K562 (cell line): ENCODE measurements at regions not wholly inside any gene's neighbourhood (a gene's known extent, or its start where the extent isn't known, plus 50 kb on each side); places are given as distances from the start of the nearest gene placed in this dataset.

Experiments used
- ATAC-seq: fragments of 200-7000 bp; cut with Tn5 transposase; 3 replicates; pipeline ENCODE4 v1.9.1; 2020; ENCODE audit warnings: moderate library complexity
- BruUV-seq: library from RNA; stranded (reverse); fragments of 400-500 nt; replicated peaks from 2 replicates; lab custom pipeline; 2021; lab: Mats Ljungman, UMichigan
- CTCF ChIA-PET: fragments of 300-600 bp; formaldehyde crosslinking; extraction: SDS; loops from one replicate; lab custom pipeline; 2021; ENCODE audit warnings: low intra/inter-chr PET ratio; lab: Yijun Ruan, JAX
- POLR2A ChIA-PET: fragments of 300-600, 350-650 bp; sonication (Branson Sonifier 250); formaldehyde crosslinking; extraction: SDS; loops from one replicate; lab custom pipeline; 2021; ENCODE audit warnings: antibody characterized with exemption, inconsistent platforms; lab: Yijun Ruan, JAX
- DNase-seq, 4 experiments: peaks; one replicate each; pipeline versions ENCODE4 v3.0.0 to v3.0.0-alpha.2; 2011 to 2018; ENCODE audit warnings: low spot score in 3 of 4, mixed read lengths in 3 of 4; ENCODE audit errors: extremely low read depth in 1 of 4
- FAIRE-seq: peaks from 2 replicates; lab custom pipeline; 2011; peaks lifted over from hg19 to GRCh38; lab: Jason Lieb, UNC
- H2AFZ ChIP-seq: 2 replicates; pipeline ENCODE4 v1.6.0; 2011; ENCODE audit warnings: low read depth, low read length, control low read depth, inconsistent platforms
- H3K27ac ChIP-seq: fragments of 200-600 bp; 3 replicates; pipeline ENCODE4 v1.8.0; 2011; ENCODE audit warnings: low read depth, mild to moderate bottlenecking, control low read depth, inconsistent platforms, low read length, moderate library complexity, mixed read lengths; ENCODE audit errors: extremely low read depth
- H3K27me3 ChIP-seq, 2 experiments: fragments of 300-600 bp in 1 of 2; 2 replicates in 1 of 2; 3 replicates in 1 of 2; pipeline versions ENCODE4 v1.6.0 to v1.8.0; 2011; ENCODE audit warnings: inconsistent platforms in 2 of 2, low read length in 2 of 2, mild to moderate bottlenecking in 1 of 2, mixed read lengths in 1 of 2, moderate library complexity in 1 of 2; ENCODE audit not compliant: control insufficient read depth in 2 of 2, insufficient read depth in 2 of 2
- H3K36me3 ChIP-seq: fragments of 300-600 bp; 3 replicates; pipeline ENCODE4 v1.8.0; 2011; ENCODE audit warnings: mild to moderate bottlenecking, low read length, inconsistent platforms; ENCODE audit not compliant: control insufficient read depth, insufficient read depth
- H3K4me1 ChIP-seq, 2 experiments: fragments of 200-600 bp in 1 of 2; replicated peaks in 1 of 2; 2 replicates in 1 of 2; 3 replicates in 1 of 2; pipeline versions ENCODE4 v1.5.1 to v1.8.0; 2011; ENCODE audit warnings: inconsistent platforms in 2 of 2, low read length in 2 of 2, mild to moderate bottlenecking in 1 of 2, mixed read lengths in 1 of 2, moderate library complexity in 1 of 2; ENCODE audit not compliant: control insufficient read depth in 2 of 2, insufficient read depth in 2 of 2
- H3K4me2 ChIP-seq: 2 replicates; pipeline ENCODE4 v1.6.1; 2011; ENCODE audit warnings: low read length, control low read depth, inconsistent platforms, mixed read lengths; ENCODE audit not compliant: insufficient read depth
- H3K4me3 ChIP-seq: fragments of 200-600 bp; sonication (generic), shearing (Covaris generic); 2 replicates; pipeline ENCODE4 v1.5.1; 2016; ENCODE audit warnings: control low read depth, inconsistent platforms
- H3K79me2 ChIP-seq: fragments of 200-600 bp; 3 replicates; pipeline ENCODE4 v1.8.0; 2011; ENCODE audit warnings: low read length, inconsistent platforms; ENCODE audit not compliant: control insufficient read depth, insufficient read depth
- H3K9ac ChIP-seq, 2 experiments: 2 replicates each; pipeline versions ENCODE4 v1.6.0 to v1.6.1; 2011; ENCODE audit warnings: low read depth in 2 of 2, low read length in 2 of 2, control low read depth in 1 of 2, inconsistent platforms in 1 of 2, mild to moderate bottlenecking in 1 of 2, mixed read lengths in 1 of 2; ENCODE audit not compliant: insufficient read depth in 1 of 2
- H3K9me1 ChIP-seq: one replicate; pipeline ENCODE4 v1.6.0; 2011; ENCODE audit warnings: inconsistent platforms, mild to moderate bottlenecking, low read length, moderate library complexity; ENCODE audit not compliant: control insufficient read depth, insufficient read depth
- H3K9me3 ChIP-seq: replicated peaks from 2 replicates; pipeline ENCODE4 v1.5.1; 2011; ENCODE audit warnings: low read depth, low read length, inconsistent platforms; ENCODE audit not compliant: control insufficient read depth, insufficient read depth
- H4K20me1 ChIP-seq: replicated peaks from 2 replicates; pipeline ENCODE4 v1.6.1; 2011; ENCODE audit warnings: low read length, inconsistent platforms, mixed read lengths; ENCODE audit not compliant: control insufficient read depth, insufficient read depth
- BRD4 ChIP-seq: fragments of 200-600 bp; sonication (generic); IDR thresholded peaks from 2 replicates; pipeline ENCODE4 v1.6.1; 2017; ENCODE audit warnings: inconsistent platforms
- KAT8 ChIP-seq: fragments of 450-650 bp; IDR thresholded peaks from 2 replicates; pipeline ENCODE4 v1.6.1; 2016; ENCODE audit warnings: low read depth, mild to moderate bottlenecking
- MIER1 ChIP-seq: fragments of 450-650 bp; IDR thresholded peaks from 2 replicates; pipeline ENCODE4 v1.6.1; 2016; ENCODE audit warnings: antibody characterized with exemption, mild to moderate bottlenecking, low read depth
- MTF1 ChIP-seq: fragments of 250-450 bp; sonication (Bioruptor Pico); IDR thresholded peaks from 2 replicates; pipeline ENCODE4 v1.9.0; 2021; ENCODE audit warnings: moderate library complexity, mild to moderate bottlenecking, inconsistent platforms, borderline replicate concordance
- ZKSCAN1 ChIP-seq: fragments of 150-350 bp; IDR thresholded peaks from 2 replicates; pipeline ENCODE4 v1.6.1; 2016; ENCODE audit warnings: low read depth, low read length
- WGBS: fragments of 100-300 bp; shearing (Covaris generic); methylation state at CpG from one replicate; pipeline ENCODE4 v1.1.6; 2016; ENCODE audit warnings: low coverage, mixed read lengths; ENCODE audit not compliant: insufficient coverage; ENCODE audit errors: missing lambda C conversion rate; 5-methylcytosine and 5-hydroxymethylcytosine counted together
- in situ Hi-C: fragments of 300-500 bp; cut with MboI; formaldehyde crosslinking; loops from 4 replicates; pipeline ENCODE4 v1.15.0; 2018; ENCODE audit warnings: inconsistent platforms, mixed read lengths
- intact Hi-C: fragments of 100-400 bp; cut with micrococcal nuclease; formaldehyde crosslinking; loops from 2 replicates; pipeline ENCODE4 v1.14.2; 2022
- TF ChIP-seq, protein P1 (sequence below): IDR thresholded peaks from 3 replicates; pipeline ENCODE4 v1.6.1; 2011; ENCODE audit warnings: borderline replicate concordance, mild to moderate bottlenecking; ENCODE audit not compliant: insufficient read length, insufficient read depth
- TF ChIP-seq, protein P2 (sequence below): fragments of 250-450 bp; sonication (Bioruptor Pico); IDR thresholded peaks from 2 replicates; pipeline ENCODE4 v1.8.0; 2022; ENCODE audit warnings: moderate library complexity, mild to moderate bottlenecking, inconsistent platforms
- TF ChIP-seq, protein P3 (sequence below): fragments of 250-450 bp; sonication (Bioruptor Pico); IDR thresholded peaks from 2 replicates; pipeline ENCODE4 v1.4.0; 2020; ENCODE audit warnings: mild to moderate bottlenecking, moderate library complexity

DNA sequence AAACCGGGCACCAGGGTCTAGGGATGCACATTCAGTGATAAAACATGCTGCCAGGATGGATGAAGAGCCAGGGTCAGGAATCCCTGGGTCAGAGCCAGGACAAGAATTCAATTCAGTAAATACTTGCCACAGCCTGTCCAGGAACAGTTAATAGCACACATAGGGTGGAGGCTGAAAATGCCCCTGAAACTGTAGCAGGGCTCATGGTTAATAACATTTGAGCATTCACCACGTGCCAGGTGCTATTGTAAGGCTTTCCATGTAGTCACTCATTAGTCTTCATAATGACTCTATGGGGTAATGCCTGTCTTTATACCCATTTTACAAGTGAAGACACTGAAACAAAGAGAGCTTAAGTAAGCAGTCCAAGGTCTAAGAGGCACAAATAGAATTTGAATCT, 296.3 kb downstream of the LRFN2 start:
- FAIRE-seq (no peak), DNase-seq (no peak), ATAC-seq (no peak)
- intact Hi-C loops: no loop called here
- Histone ChIP-seq H3K36me3 (no peaks in the 10 kb centered on the region), H3K27me3 (peaks cover 5 to 15% of the 10 kb centered on the region in 2 experiments; a peak in 2 of 5 replicates), H2AFZ (no peak overlapping the region), H3K9me1 (peaks cover 2% of the 10 kb centered on the region), H3K79me2 (no peaks in the 10 kb centered on the region), H3K9me3 (no peaks in the 10 kb centered on the region), H3K4me2 (no peak overlapping the region), H3K4me3 (no peak overlapping the region), H3K27ac (no peak overlapping the region), H3K4me1 (no peaks in the 10 kb centered on the region), H4K20me1 (no peaks in the 10 kb centered on the region), H3K9ac (no peak overlapping the region)
- 0% methylated on average over 2 of the region's 2 CpGs for WGBS
- no TSS peak for BruUV-seq
- TF ChIP-seq MTF1 (CRISPR knock-in tag): no peak
- no peak for TF ChIP-seq ZKSCAN1
- TF ChIP-seq KAT8: no peak
- no peak for TF ChIP-seq MIER1
- TF ChIP-seq, protein P1, sequence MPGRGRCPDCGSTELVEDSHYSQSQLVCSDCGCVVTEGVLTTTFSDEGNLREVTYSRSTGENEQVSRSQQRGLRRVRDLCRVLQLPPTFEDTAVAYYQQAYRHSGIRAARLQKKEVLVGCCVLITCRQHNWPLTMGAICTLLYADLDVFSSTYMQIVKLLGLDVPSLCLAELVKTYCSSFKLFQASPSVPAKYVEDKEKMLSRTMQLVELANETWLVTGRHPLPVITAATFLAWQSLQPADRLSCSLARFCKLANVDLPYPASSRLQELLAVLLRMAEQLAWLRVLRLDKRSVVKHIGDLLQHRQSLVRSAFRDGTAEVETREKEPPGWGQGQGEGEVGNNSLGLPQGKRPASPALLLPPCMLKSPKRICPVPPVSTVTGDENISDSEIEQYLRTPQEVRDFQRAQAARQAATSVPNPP: no peak
- TF ChIP-seq BRD4: no peak
- TF ChIP-seq, protein P2, sequence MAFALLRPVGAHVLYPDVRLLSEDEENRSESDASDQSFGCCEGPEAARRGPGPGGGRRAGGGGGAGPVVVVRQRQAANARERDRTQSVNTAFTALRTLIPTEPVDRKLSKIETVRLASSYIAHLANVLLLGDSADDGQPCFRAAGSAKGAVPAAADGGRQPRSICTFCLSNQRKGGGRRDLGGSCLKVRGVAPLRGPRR (CRISPR knock-in tag): no peak
- TF ChIP-seq, protein P3, sequence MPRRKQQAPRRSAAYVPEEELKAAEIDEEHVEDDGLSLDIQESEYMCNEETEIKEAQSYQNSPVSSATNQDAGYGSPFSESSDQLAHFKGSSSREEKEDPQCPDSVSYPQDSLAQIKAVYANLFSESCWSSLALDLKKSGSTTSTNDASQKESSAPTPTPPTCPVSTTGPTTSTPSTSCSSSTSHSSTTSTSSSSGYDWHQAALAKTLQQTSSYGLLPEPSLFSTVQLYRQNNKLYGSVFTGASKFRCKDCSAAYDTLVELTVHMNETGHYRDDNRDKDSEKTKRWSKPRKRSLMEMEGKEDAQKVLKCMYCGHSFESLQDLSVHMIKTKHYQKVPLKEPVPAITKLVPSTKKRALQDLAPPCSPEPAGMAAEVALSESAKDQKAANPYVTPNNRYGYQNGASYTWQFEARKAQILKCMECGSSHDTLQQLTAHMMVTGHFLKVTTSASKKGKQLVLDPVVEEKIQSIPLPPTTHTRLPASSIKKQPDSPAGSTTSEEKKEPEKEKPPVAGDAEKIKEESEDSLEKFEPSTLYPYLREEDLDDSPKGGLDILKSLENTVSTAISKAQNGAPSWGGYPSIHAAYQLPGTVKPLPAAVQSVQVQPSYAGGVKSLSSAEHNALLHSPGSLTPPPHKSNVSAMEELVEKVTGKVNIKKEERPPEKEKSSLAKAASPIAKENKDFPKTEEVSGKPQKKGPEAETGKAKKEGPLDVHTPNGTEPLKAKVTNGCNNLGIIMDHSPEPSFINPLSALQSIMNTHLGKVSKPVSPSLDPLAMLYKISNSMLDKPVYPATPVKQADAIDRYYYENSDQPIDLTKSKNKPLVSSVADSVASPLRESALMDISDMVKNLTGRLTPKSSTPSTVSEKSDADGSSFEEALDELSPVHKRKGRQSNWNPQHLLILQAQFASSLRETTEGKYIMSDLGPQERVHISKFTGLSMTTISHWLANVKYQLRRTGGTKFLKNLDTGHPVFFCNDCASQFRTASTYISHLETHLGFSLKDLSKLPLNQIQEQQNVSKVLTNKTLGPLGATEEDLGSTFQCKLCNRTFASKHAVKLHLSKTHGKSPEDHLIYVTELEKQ (CRISPR knock-in tag): no peak
- ChIA-PET POLR2A (no interaction called here), CTCF (no interaction called here)
- in situ Hi-C loops: no loop called here
